ENCODE measurements at regions not wholly inside any gene's neighbourhood (a gene's known extent, or its start where the extent isn't known, plus 50 kb on each side); places are given as distances from the start of the nearest gene placed in this dataset.
A peak's percentile ranks its signal among the peaks of the same experiment; 100 is the strongest.

DNA sequence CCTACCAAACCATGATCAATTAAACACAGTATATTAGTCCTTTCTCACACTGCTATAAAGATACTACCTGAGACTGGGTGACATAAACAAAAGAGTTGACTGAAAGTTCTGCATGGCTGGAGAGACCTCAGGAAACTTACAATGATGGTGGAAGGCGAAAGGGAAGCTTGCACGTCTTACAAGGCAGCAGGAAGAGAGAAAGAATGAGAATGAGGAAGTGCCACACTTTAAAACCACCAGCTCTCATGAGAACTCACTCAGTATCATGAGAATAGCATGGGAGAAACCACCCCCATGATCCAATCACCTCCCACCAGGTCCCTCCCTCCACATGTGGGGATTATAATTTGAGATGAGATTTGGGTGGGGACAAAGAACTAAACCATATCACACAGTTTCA, 324.9 kb upstream of the ZNF507 start:
- Mint-ChIP-seq H3K4me3 (no peak overlapping the region), H3K27me3 (no peaks in the 10 kb centered on the region), H3K36me3 (peaks cover 0 to 8% of the 10 kb centered on the region in 2 donors), H3K27ac (no peak overlapping the region), H3K9me3 (peaks cover 7 to 36% (median 19%) of the 10 kb centered on the region in 7 donors), H3K4me1 (no peaks in the 10 kb centered on the region)
- no peak for DNase-seq
- ATAC-seq (ENCODE audit: low read depth in 2 of 2) = no peak

- Mint-ChIP-seq H3K4me1 (no peaks in the 10 kb centered on the region), H3K9me3 (peaks cover 14 to 36% (median 27%) of the 10 kb centered on the region in 7 donors), H3K27ac (no peak overlapping the region), H3K27me3 (no peaks in the 10 kb centered on the region), H3K4me3 (no peak overlapping the region), H3K36me3 (peaks cover 0 to 16% of the 10 kb centered on the region in 2 donors)
- DNase-seq (no peak), ATAC-seq (ENCODE audit: low read depth in 2 of 2) (no peak)
Observed at GRCh38 chr19:32022044-32022640, 323.3 kb upstream of the ZNF507 start.

- peaks cover 0 to 16% of the 10 kb centered on the region in 2 donors for H3K36me3 Mint-ChIP-seq
- no peak overlapping the region for H3K27ac Mint-ChIP-seq
- H3K27me3 Mint-ChIP-seq = no peaks in the 10 kb centered on the region
- ATAC-seq (ENCODE audit: low read depth in 2 of 2) = no peak
- no peaks in the 10 kb centered on the region for H3K4me1 Mint-ChIP-seq
- peak overlapping the region in 1 of 8 donors; percentile 22 for H3K4me3 Mint-ChIP-seq
- H3K9me3 Mint-ChIP-seq = peaks cover 15 to 36% (median 27%) of the 10 kb centered on the region in 7 donors
- no peak for DNase-seq
Observed at GRCh38 chr19:32022731-32023563, 322.5 kb upstream of the ZNF507 start.

DNA sequence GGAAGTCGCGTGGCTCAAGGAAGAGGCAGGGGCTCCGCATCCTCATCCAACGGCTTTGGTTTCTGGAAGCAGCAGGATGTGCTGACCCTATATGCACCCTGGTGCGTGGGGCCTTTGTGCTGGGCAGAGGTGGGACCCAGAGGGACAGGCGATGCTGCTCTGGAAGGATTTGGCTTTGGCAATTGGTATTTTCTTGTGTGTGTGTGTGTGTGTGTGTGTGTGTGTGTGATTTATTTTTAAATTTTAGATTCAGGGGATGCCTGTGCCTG, 321.9 kb upstream of the ZNF507 start:
- Mint-ChIP-seq H3K27ac (no peak overlapping the region), H3K4me3 (no peak overlapping the region), H3K4me1 (no peaks in the 10 kb centered on the region), H3K9me3 (peaks cover 15 to 36% (median 27%) of the 10 kb centered on the region in 7 donors), H3K36me3 (peaks cover 0 to 16% of the 10 kb centered on the region in 2 donors), H3K27me3 (no peaks in the 10 kb centered on the region)
- ATAC-seq (ENCODE audit: low read depth in 2 of 2) (no peak), DNase-seq (no peak)

GRCh38 chr19:32029235-32029634, 316.2 kb upstream of the ZNF507 start:
- H3K9me3 Mint-ChIP-seq = peaks cover 0 to 17% (median 11%) of the 10 kb centered on the region in 7 donors

DNA sequence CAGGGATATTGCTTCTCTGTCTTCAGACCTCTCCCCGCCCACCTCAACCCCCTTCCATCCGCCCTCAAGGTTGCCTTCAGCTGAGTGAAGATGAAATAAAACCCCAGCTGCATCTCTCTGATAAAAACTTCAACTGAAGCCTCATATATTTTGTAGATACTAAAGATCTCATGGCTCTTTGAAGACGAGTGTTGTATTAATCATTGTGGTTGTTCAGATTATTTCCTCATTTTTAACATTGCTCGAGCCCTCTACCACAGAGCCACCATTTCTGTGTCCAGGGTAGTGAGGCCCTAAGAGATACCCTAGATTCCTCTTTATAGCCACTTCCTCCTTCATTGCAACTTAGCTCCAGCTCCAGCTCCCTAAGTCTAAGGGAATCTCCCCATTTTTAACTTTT, 312.8 kb upstream of the ZNF507 start:
- peaks cover 0 to 6% (median 3%) of the 10 kb centered on the region in 3 donors for H3K27me3 Mint-ChIP-seq
- H3K27ac Mint-ChIP-seq = no peak overlapping the region
- DNase-seq (no peak), ATAC-seq (ENCODE audit: low read depth in 2 of 2) (no peak)
- H3K9me3 Mint-ChIP-seq = peaks cover 0 to 2% (median 0%) of the 10 kb centered on the region in 7 donors
- H3K4me1 Mint-ChIP-seq = no peaks in the 10 kb centered on the region
- no peaks in the 10 kb centered on the region for H3K36me3 Mint-ChIP-seq
- H3K4me3 Mint-ChIP-seq = no peak overlapping the region

More at GRCh38 chr19:32029235-32029634, 316.2 kb upstream of the ZNF507 start:
- H3K36me3 Mint-ChIP-seq = peaks cover 0 to 8% of the 10 kb centered on the region in 2 donors
- H3K27ac Mint-ChIP-seq = no peak overlapping the region
- no peak overlapping the region for H3K4me3 Mint-ChIP-seq
- DNase-seq = no peak
- no peak for ATAC-seq (ENCODE audit: low read depth in 2 of 2)
- peaks cover 0 to 3% (median 0%) of the 10 kb centered on the region in 3 donors for H3K27me3 Mint-ChIP-seq
- H3K4me1 Mint-ChIP-seq = no peaks in the 10 kb centered on the region

- no peak for DNase-seq
- H3K27ac Mint-ChIP-seq = no peak overlapping the region
- no peaks in the 10 kb centered on the region for H3K36me3 Mint-ChIP-seq
- ATAC-seq (ENCODE audit: low read depth in 2 of 2) = no peak
- no peak overlapping the region for H3K4me3 Mint-ChIP-seq
- peaks cover 0 to 2% (median 0%) of the 10 kb centered on the region in 7 donors for H3K9me3 Mint-ChIP-seq
- H3K27me3 Mint-ChIP-seq = peaks cover 0 to 8% (median 6%) of the 10 kb centered on the region in 3 donors
- no peaks in the 10 kb centered on the region for H3K4me1 Mint-ChIP-seq
Observed at GRCh38 chr19:32035626-32036025, 309.8 kb upstream of the ZNF507 start.

DNA sequence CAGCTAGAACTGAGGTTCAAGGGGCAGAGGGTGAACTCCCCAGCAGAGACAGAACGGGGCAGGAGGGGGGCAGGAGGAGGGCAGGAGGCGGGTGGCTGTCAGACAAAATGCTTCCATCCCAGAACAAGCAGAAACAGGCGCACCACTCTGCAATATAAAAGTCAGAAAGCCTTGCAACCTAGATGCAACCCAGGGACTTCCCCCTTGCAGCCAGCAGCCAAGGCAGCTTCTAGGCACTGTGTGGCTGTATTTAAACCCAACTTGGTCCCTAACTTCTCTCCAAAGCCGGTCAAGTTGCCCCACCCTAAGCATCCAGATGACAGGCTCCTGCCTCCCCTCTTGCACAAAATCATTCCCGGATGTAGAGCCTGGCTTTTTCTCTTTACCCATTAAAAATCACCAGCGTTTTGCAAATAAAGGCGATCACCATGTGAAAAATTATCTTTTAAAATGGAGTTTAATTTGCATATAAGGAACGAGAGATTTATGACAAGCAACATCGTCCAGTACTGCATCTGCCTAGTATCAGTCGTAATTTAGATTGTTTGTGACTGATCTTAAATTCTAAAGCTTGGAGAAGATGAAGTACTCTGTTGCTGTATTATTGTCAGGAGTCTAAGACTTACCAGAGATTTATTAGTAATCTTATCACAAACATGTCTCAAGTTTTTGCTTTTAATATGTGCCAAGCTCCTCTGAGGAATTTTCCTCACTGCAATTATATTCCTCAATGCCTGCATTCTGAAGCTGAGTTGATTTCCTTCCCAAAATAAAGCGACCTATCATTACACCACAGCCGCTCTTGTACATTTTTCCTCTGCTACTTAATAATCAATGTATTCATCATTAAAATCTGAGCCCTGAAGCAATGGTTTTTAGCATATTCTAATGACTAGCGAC, 307.1 kb upstream of the ZNF507 start:
- H3K4me1 Mint-ChIP-seq = peaks cover 0 to 5% (median 0%) of the 10 kb centered on the region in 3 donors
- no peaks in the 10 kb centered on the region for H3K36me3 Mint-ChIP-seq
- peaks cover 0 to 2% (median 0%) of the 10 kb centered on the region in 7 donors for H3K9me3 Mint-ChIP-seq
- ATAC-seq (ENCODE audit: low read depth in 2 of 2) = no peak
- H3K4me3 Mint-ChIP-seq = no peak overlapping the region
- no peak overlapping the region for H3K27ac Mint-ChIP-seq
- peaks cover 4 to 18% (median 16%) of the 10 kb centered on the region in 3 donors for H3K27me3 Mint-ChIP-seq
- no peak for DNase-seq

DNA sequence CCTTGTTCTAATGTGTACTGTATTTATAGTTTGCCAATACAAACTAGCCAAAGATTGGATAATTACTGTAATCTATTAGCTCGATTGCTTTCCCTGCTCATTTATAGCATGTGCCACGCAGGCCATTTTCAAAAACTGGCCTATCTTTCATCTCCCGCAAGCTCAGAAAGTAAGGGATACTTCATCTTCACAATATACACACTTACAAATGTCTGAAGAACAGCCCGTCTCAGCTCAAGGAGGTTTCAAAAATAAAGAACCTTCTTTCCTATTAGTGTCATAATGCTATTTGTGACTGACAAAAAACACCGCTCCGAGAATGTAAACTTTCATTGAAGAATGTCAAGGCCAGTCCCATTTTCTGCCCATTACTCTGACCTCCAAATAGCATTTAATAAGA, 306.4 kb upstream of the ZNF507 start:
- Mint-ChIP-seq H3K4me1 (peaks cover 0 to 5% (median 0%) of the 10 kb centered on the region in 3 donors), H3K36me3 (no peaks in the 10 kb centered on the region), H3K27me3 (peaks cover 11 to 23% (median 18%) of the 10 kb centered on the region in 3 donors), H3K9me3 (peaks cover 0 to 2% (median 0%) of the 10 kb centered on the region in 7 donors), H3K4me3 (no peak overlapping the region), H3K27ac (no peak overlapping the region)
- ATAC-seq (ENCODE audit: low read depth in 2 of 2) = no peak
- no peak for DNase-seq

DNA sequence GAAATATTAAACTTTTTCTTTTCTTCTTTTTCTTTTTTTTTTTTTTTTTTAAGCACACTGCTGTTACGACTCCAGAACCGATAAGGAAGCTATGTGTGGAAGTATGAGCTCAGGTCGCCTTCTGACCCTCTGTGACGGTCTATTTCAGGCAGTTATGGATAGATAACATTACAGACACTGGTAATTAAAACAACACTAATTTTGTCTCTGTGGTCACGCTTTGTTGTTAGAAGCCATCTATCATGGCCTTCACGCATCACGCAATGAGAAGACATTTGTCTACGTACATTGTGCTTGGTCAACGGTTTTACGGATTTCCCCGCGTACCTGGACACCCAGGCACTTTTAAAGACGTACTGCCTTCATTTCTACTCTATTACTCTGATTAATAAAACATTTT, 306.0 kb upstream of the ZNF507 start:
- H3K27ac Mint-ChIP-seq = no peak overlapping the region
- H3K36me3 Mint-ChIP-seq = no peaks in the 10 kb centered on the region
- ATAC-seq (ENCODE audit: low read depth in 2 of 2) (no peak), DNase-seq (no peak)
- no peak overlapping the region for H3K4me3 Mint-ChIP-seq
- peaks cover 0 to 5% (median 0%) of the 10 kb centered on the region in 3 donors for H3K4me1 Mint-ChIP-seq
- H3K9me3 Mint-ChIP-seq = peaks cover 0 to 2% (median 0%) of the 10 kb centered on the region in 7 donors
- peaks cover 15 to 28% (median 21%) of the 10 kb centered on the region in 3 donors for H3K27me3 Mint-ChIP-seq

DNA sequence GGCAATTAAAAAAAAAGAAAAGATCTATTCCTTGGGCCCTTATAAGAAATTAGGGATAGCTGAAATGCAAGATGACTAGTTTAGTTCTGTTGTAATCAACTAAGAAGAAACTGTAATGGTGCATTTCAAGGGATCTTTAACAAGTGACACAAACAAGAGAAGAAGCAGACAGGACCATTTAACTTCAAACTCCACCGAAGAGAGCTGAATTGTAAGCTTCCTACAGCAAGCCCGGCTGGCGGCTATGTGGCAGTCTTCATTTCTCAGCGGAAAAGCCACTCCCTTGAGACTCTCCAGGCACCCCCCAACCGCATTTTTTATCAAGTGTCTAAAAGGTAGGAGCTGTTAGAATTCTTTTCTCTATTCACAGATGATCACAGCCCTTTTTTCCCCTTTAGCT, 305.2 kb upstream of the ZNF507 start:
- ATAC-seq (ENCODE audit: low read depth in 2 of 2) (no peak), DNase-seq (no peak)
- Mint-ChIP-seq H3K27ac (no peak overlapping the region), H3K36me3 (no peaks in the 10 kb centered on the region), H3K4me1 (peaks cover 0 to 5% (median 0%) of the 10 kb centered on the region in 3 donors), H3K9me3 (peaks cover 0 to 2% (median 0%) of the 10 kb centered on the region in 7 donors), H3K27me3 (peaks cover 21 to 31% (median 21%) of the 10 kb centered on the region in 3 donors), H3K4me3 (no peak overlapping the region)

DNA sequence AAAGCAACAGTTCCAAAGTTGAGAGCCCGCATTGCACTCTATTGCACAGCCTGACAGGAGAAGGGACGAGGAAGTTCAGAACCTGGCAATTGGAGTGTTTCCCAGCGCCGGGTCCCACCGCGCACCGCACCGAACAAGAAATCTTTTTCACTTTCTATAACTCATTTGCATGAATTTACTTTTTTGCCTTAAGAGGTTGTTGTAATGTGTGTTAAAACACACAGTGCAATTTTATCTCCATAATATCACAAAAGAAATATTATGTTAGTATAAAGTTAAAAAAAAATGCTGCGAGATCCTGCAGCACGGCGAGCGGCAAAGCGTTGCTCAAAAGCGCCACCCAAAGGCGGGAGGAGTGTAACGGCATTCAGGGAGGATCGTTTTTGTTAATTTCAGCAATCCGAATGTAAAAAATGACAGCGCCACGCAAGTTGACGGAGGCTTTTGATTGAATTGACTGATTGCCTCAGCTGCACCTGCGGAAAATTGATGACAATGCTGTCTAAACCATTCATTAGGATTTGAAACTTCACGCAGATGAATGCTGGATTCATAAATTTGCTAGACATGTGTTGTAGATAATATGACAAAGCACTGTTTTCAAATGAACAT, 303.6 kb upstream of the ZNF507 start:
- peaks cover 0 to 5% (median 0%) of the 10 kb centered on the region in 3 donors for H3K4me1 Mint-ChIP-seq
- DNase-seq = no peak
- H3K4me3 Mint-ChIP-seq = peak overlapping the region in 3 of 8 donors; percentile 22 to 29 (median 27)
- H3K9me3 Mint-ChIP-seq = peaks cover 0 to 2% (median 0%) of the 10 kb centered on the region in 7 donors
- no peaks in the 10 kb centered on the region for H3K36me3 Mint-ChIP-seq
- H3K27me3 Mint-ChIP-seq = peaks cover 24 to 30% (median 28%) of the 10 kb centered on the region in 3 donors
- H3K27ac Mint-ChIP-seq = no peak overlapping the region
- no peak for ATAC-seq (ENCODE audit: low read depth in 2 of 2)

- DNase-seq (no peak), ATAC-seq (ENCODE audit: low read depth in 2 of 2) (no peak)
- Mint-ChIP-seq H3K27ac (no peak overlapping the region), H3K4me1 (no peaks in the 10 kb centered on the region), H3K4me3 (no peak overlapping the region), H3K36me3 (peaks cover 0 to 7% of the 10 kb centered on the region in 2 donors), H3K27me3 (peaks cover 12 to 32% (median 19%) of the 10 kb centered on the region in 3 donors), H3K9me3 (peaks cover 0 to 10% (median 0%) of the 10 kb centered on the region in 7 donors)
Observed at GRCh38 chr19:32047788-32048187, 297.6 kb upstream of the ZNF507 start.
